HL-60/S4 treated with phorbol 12-myristate 13-acetate at 8.2 ng/mL for 4 days and 3 days (cell line): ENCODE measurements at regions not wholly inside any gene's neighbourhood (a gene's known extent, or its start where the extent isn't known, plus 50 kb on each side); places are given as distances from the start of the nearest gene placed in this dataset.
"Not testable (repeated sequence)": the region's sequence is repeated elsewhere in the genome, so short reads cannot be mapped to it uniquely, and the experiment has no call there.

Source experiments
- in situ Hi-C: fragments of 300-500 bp; cut with MboI; formaldehyde crosslinking; loops from 2 replicates; pipeline ENCODE4 v1.15.0; 2022; ENCODE audit warnings: low sequenced_read_pairs

- in situ Hi-C loops = no loop called here
These were observed 53.5 kb downstream of the XCL2 start for GRCh38 chr1:168490306-168490705.

DNA sequence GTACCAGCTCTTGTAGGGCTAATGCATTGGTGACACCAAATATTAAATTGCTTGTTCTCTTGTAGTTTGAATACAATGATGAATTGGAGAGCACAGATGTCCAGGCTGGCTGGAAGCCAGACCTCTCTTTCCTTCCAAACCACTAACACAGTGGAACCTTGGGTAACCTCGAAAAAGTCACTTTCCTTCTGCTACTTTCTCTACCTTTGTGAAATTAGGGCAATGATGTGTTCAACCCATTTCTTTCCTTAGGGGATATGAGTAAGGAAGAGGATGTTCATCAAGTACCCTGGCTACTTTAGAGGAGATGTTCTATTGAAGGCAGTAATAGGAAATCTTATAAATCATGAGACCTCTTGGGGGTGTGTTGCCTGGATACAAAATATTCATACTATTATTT is 55.7 kb downstream of the XCL2 start:
- in situ Hi-C loops = no loop called here

DNA sequence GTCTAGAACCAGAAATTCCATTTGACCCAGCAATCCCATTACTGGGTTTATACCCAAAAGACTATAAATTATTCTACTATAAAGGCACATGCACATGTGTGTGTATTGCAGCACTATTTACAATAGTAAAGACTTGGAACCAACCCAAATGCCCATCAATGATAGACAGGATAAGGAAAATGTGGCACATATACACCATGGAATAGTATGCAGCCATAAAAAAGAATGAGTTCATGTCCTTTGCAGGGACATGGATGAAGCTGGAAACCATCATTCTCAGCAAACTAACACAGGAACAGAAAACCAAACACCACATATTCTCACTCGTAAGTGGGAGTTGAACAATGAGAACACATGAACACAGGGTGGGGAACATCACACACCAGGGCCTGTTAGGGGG is 57.0 kb downstream of the XCL2 start:
- in situ Hi-C loops = not testable (repeated sequence)

GRCh38 chr1:168485048-168485447 is 58.7 kb downstream of the XCL2 start:
- in situ Hi-C loops = no loop called here

DNA sequence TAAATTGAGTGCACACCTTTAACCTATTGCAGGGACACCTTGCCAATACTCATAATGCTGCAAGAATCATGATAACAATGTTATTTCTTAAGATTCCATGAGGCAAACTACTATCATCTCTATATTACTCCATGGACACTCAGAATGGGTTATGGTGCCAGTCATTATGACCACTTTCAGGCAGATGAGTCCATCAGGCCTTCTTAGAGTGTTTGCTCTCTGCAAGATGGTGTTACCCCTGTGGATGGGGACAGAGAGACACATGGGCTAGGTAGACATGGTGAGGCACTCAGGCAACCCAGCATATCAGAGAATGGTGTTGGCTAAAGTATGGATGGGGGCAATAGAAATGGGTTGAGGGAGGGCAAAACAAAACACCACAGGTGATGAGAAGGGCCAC is 59.7 kb downstream of the XCL2 start:
- in situ Hi-C loops = no loop called here

DNA sequence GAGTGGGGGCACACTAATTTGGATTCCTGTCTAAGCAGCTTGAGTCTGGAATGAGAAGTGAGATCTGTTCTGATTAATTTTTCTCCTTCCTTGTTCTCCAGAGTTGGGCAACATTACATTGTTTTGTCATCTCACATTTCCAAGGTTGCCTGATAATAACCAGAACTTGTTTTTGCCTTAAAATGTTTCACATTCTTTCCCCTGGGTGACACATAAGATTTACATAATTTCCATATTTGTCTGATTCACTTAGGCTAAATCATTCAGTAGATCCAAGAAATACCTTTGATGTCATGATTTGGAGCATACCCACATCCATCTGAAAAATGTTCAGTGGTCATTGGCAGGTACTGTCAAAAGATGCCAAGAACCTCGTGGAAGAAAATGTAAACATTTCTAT is 60.3 kb downstream of the XCL2 start:
- in situ Hi-C loops = no loop called here

- in situ Hi-C loops = no loop called here
These were observed 61.7 kb downstream of the XCL2 start for GRCh38 chr1:168482106-168482505.

- in situ Hi-C loops = no loop called here
These were observed 62.2 kb downstream of the XCL2 start for GRCh38 chr1:168481586-168481985.

- in situ Hi-C loops = no loop called here
These were observed 62.8 kb downstream of the XCL2 start for GRCh38 chr1:168480997-168481396.

- in situ Hi-C loops = no loop called here
These were observed 66.0 kb downstream of the XCL2 start for GRCh38 chr1:168477792-168478191.

DNA sequence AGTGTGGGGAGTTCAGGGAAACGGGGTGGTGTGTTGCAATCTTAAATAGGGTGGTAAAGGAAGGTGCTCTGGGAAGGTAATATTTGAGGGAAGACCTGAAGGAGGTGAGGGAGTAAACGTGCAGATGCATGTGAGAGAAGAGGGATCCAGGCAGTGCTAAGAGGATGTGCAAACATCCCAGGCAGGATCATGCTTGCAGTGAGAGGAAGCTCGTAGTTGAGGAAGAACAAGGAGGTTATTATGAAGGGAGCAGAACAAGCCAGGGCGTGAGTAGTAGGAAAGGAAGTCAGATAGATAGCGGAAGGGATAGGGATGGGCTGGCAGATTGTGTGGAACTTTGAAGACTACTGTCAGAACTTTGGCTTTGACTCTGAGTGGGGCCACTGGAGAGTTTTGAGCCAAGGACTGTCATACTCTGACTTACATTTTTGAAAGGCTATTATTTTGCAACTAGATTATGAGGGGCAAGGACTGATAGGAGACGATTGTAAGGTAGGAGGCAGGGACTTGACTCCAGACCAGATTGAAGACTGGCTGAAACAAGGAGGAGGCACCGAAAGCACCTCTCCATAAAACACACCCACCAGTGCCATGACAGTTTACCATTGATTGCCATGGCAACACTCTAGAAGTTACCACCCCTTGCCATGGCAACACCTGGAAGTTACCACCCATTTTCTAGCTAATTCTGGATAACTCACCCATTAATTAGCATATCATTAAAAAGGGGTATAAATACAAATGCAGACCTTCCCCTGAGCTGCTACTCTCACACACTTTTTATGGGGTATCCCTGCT is 67.0 kb downstream of the XCL2 start:
- in situ Hi-C loops = no loop called here

DNA sequence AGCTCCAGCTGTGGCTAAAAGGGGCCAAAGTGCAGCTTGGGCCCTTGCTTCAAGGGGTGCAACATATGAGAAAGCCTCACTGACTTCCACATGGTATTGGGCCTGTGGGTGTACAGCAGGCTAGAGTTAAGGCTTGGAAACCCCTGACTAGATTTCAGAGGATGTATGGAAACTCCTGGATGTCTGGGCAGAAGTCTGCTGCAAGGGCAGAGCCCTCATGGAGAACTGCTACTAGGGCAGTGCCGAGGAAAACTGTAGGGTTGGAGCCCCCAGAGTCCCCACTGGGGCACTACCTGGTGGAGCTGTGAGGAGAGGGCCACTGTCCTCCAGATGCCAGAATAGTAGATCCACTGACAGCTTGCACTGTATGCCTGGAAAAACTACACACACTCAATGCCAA is 69.5 kb downstream of the XCL2 start:
- in situ Hi-C loops = no loop called here

- in situ Hi-C loops = no loop called here
These were observed 70.7 kb downstream of the XCL2 start for GRCh38 chr1:168473126-168473525.

DNA sequence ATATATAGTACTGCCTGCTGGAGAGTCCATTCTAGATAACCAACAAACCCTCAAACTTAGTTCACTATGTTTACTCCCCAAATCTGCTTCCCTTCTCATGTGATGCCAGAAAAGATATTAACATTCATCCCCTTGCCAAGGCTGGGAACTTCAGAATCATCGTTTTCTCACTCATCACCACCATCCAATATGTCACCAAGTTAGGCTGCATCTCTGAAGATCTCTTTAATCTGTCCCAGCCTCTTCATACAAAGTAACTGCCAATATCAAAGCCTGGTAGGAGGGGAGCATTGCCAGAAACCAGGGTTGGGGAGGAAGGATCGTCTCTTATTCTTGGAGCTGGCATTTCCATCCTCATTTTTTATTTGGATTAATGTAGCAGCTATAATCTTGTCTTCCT is 71.6 kb downstream of the XCL2 start:
- in situ Hi-C loops = no loop called here

DNA sequence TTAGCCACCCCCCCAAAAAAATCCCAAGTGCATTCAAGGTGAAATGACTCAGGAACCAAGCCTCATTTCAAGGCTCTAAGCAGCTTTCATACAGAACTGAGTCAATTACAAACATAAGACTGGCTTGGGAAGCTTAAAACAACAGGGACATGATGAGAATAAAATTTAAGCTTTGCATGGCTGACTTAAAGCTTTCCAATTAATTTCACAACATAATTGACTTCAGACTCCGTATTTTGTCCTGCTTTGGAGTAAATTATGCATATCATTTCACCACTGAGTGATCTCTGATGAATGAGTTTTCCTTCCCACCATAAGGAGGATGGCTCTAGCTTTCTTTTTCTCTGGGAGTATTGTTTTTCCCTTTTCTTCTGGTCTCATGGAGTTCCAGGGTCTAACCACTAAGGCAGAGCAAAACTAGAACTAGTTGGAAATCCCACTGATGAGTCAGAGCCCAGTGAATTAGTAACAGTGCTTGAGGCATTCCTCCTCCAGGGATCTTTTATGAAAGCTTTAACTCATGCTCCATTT is 72.8 kb downstream of the XCL2 start:
- in situ Hi-C loops = no loop called here

DNA sequence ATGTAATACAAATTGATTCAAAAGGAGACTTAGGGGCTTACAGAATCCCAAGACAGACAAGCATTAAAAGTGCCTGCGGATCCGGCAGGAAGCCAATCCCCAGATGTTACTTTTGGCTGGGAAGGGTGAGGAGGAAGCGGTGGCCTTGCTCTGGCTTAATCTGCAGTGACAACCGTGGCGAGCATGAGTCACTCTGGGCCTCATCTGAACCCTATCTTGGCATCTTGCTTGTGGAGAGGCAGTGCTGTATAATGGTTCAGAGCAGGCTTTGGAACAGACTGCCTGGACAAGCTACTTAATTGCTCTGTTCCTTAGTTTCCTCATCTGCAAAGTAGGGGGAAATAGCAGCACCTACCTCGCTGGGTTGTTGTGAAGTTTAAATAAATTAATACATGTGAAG is 74.1 kb downstream of the XCL2 start:
- in situ Hi-C loops = no loop called here

GRCh38 chr1:168468822-168469221 is 75.0 kb downstream of the XCL2 start:
- in situ Hi-C loops = no loop called here

DNA sequence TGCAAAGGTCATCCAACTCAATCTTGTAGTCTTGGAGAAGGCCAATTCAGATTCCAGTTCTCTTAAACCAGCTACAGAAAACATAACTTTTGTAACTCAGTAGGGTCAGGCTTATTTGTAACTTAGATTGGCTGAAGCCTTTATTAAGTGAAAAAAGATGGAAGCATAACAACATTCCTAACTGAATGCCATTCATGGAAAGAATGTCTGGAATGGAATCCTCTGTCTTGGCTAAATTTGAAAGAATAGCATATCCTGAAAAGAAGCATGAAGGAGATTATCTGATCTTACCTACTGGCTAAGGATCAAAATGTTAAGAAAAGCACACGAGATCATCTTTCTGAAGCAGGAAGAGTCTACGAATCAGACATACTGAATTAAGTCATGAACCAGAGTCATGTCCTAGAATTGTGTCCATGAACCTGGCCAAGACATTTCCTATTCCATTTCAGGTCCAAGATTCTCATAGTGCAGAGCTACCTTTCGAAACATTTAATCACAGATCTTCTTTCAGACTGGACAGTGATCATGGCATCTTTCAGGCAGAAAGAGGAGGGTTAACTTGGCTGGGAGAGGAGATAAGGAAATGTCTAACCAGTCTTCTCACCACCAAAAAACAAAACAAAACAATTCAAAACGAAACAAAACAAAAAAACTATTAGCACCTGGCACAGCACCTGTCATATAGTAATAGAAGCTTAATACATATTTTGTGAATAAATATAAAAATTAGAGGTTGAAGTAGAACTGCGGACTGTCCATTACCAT is 75.6 kb downstream of the XCL2 start:
- in situ Hi-C loops = no loop called here

GRCh38 chr1:168467452-168467851 is 76.3 kb downstream of the XCL2 start:
- in situ Hi-C loops = no loop called here

DNA sequence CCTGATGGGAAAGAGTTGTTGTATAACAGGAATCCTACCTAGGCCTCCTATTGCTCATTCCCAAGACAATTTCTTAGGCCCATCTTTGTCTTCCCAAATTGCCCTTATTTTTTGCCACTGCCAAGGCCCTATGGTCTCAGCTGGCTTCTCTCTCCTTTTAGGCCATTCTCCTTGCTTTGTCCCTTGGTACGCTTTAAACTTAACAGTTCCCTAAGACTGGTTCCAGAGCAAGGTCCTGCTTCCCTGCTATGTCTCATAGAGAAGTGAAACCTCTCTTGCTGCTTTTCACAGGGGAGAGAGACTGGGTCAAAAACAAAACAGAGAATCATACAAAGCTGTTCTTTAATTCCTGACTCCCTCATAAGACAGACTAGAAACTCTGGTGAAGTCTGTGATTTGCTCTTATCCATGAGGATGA is 77.1 kb downstream of the XCL2 start:
- in situ Hi-C loops = no loop called here

- in situ Hi-C loops = no loop called here
These were observed 77.6 kb downstream of the XCL2 start for GRCh38 chr1:168466092-168466713.

- in situ Hi-C loops = not testable (repeated sequence)
These were observed 82.7 kb downstream of the XCL2 start for GRCh38 chr1:168461108-168461507.
